ENCODE measurements at regions not wholly inside any gene's neighbourhood (a gene's known extent, or its start where the extent isn't known, plus 50 kb on each side); places are given as distances from the start of the nearest gene placed in this dataset.
"Not testable (repeated sequence)": the region's sequence is repeated elsewhere in the genome, so short reads cannot be mapped to it uniquely, and the experiment has no call there.

- DNase-seq = no peak
Measured at GRCh38 chr5:68114378-68115040, 101.0 kb upstream of the PIK3R1 start.

DNA sequence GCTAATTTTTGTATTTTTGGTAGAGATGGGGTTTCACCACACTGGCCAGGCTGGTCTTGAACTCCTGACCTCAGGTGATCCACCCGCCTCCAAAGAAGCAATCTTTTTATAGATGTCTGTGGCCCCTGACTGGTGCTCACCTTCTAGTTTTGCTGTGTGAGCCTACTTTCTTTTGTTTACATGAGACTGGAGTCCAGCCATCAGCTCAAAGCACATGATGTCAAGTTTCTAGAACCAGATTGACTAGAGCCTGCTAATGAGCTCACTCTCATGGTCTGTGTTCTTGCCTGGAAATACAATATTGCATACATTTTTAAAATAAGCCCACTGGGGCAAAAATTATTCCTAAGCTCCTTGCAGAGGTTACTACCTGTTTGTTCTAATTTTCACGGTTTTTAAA is 102.9 kb upstream of the PIK3R1 start:
- no peak for DNase-seq

- no peak for DNase-seq
Measured at GRCh38 chr5:68110894-68111293, 104.7 kb upstream of the PIK3R1 start.

- no peak for DNase-seq
Measured at GRCh38 chr5:68110264-68110663, 105.3 kb upstream of the PIK3R1 start.

DNA sequence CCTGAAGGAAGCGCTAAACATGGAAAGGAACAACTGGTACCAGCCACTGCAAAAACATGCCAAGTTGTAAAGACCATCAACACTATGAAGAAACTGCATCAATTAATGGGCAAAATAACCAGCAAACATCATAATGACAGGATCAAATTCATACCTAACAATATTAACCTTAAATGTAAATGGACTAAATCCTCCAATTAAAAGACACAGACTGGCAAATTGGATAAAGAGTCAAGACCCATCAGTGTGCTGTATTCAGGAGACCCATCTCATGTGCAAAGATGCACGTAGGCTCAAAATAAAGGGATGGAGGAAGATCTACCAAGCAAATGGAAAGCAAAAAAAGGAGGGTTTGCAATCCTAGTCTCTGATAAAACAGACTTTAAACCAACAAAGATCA is 111.3 kb upstream of the PIK3R1 start:
- DNase-seq = not testable (repeated sequence)

DNA sequence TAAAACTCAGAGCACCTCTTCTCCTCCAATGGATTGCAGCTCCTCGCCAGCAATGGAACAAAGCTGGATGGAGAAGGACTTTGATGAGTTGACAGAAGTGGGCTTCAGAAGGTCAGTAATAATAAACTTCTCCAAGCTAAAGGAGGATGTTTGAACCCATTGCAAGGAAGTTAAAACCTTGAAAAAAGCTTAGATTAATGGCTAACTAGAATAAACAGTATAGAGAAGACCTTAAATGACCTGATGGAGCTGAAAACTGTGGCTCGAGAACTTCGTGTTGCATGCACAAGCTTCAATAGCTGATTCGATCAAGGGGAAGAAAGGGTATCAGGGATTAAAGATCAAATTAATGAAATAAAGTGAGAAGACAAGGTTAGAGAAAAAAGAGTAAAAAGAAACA is 112.3 kb upstream of the PIK3R1 start:
- not testable (repeated sequence) for DNase-seq

DNA sequence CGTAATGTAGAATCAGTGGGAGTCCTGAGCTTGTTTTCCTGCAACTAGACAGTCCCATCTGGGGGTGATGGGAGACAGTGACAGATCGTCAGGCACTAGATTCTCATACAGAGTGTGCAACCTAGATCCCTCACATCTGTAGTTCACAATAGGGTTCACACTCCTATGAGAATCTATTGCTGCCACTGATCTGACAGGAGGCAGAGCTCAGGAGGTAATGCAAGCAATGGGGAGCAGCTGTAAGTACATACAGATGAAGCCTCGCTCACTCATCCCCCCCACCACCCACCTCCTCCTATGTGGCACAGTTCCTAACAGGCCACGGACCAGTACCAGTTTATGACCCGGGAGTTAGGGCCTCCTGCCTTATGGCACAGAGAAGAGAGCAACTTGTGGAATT is 116.2 kb upstream of the PIK3R1 start:
- no peak for DNase-seq

GRCh38 chr5:68093455-68094159 is 121.9 kb upstream of the PIK3R1 start:
- DNase-seq = no peak

DNA sequence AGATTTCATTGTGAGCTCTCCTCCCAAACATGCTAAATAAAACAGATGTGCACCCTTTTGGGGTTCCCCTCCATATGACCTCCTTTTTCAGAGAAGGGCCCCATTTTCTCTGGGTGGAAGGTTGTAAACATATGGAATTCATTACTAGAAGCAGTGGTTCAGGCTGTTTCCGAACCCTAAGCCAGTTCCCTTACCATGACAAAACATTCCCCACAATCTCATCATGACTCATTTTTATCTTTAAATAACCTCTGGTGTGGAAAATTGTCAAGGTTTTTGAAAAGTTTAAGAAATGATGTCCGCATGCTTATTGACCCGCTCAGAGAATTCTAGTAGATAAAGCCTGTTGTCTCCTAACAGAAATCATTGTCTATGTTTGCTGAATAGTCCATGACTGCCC is 127.3 kb upstream of the PIK3R1 start:
- DNase-seq = no peak

GRCh38 chr5:68087866-68088265 is 127.7 kb upstream of the PIK3R1 start:
- peak; percentile 14 for DNase-seq

DNA sequence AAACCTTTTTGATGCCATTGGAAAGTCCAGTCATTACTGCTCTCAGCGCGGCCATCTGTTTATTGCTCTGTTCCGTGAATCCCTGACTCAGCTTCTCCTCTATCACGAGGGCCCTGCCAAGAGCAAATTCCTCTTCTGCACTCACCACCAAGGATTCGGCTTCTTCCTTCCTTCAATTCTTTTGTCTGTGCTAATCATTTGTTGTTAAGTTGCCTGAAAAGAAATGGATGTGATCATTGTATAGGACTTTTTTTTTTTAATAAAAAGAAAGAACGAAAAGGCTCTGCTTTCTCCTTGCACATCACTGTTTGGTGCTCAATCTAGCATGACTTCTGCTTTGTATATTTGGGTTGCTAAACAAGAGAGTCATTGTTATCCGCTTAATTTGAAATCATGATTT is 128.7 kb upstream of the PIK3R1 start:
- no peak for DNase-seq

DNA sequence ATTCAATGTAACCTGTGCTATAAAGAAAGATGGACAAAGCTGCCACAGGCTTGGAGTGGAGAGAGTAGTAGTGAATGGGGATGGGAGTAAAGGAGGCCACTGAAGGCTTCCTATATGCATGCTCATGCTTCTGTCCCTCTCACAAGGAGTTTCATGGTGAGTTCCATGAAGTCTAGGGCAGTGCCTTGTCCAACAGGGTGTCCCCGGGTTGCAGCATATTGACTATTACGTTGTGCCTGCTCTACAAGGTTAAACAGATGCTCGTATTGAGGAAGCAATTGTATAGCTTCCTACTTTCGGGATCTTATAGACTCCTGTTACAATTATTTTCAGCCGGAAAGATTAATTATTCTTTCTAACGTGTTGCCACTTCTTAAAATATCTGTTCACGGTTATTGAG is 129.1 kb upstream of the PIK3R1 start:
- no peak for DNase-seq

- no peak for DNase-seq
Measured at GRCh38 chr5:68084396-68084795, 131.2 kb upstream of the PIK3R1 start.

DNA sequence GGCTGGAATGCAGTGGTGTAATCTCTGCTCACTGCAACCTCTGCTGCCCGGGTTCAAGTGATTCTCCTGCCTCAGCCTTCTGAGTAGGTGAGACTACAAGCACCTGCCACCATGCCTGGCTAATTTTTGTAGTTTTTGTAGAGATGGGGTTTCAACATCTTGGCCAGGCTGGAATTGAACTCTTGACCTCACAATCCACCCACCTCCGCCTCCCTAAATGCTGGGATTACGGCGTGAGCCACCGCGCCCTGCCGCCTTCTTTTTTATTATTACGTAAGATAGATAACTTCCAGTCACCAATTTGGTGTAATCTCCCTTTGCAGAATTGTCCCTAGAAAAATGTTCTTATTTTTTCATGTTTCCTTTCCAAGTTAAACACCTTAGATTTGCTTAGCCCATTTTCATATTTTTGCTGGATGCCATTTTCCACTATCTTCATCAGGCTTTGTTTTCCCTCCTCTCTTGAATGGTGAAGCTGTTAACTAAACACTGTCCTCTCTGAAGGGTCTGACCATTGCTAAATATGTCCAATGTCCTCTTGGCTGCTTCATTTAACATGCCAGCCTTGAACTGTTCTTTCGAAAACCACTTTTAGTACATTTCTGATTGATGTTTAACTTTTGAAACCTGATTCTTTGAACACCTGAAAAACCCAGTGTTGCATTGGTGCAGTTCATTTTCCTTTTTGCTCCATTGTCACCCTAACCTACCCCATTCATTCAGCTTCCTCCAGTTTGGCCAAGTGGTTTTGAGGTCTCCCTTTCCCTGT is 135.1 kb upstream of the PIK3R1 start:
- DNase-seq = no peak

GRCh38 chr5:68077349-68077894 is 138.1 kb upstream of the PIK3R1 start:
- DNase-seq = no peak

DNA sequence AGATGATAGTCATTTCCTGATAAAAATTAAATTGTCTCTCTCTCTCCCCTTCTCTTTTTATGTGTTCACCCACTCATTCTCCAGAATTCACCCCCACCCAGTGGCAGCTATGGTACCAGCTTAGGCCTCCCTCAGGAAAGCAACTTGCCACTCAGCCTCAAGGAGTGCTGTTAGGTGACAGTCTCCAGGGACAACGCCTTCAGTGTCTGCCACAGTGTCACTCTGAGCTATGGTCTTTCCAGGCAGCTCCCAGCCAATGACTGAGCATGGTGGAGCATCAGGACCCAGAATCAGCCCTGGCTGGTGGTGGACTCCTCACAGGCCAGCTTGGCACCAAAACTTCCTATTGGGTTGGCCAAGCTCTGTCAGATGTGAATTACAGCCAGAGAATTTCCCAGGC is 140.9 kb upstream of the PIK3R1 start:
- no peak for DNase-seq

DNA sequence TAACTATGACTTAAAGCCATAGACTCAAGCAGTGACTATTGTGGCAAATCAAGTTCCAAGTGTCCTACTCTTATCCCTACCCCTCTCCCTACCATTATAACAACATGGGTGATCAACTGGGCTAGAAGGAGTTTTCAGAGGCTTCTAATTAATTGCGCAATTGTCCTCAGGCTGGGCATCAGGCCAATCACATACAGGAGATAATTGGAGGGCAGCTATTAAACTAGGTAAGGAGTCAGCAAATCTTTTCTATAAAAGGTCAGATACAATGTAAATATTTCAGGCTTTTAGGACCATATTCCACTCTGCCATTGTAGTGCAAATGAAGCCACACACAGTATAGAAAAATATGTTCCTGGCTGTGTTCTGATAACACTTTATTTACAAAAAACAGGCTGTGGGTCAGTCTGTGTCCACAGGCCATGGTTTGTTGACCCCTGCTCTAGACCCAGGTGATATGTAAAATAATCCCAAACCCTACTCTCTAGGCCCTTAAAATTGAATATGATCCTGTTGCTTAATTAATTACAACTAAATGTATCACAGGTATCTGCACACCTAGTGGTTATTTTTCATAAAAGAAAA is 141.4 kb upstream of the PIK3R1 start:
- peak; percentile 49 for DNase-seq

- DNase-seq = no peak
Measured at GRCh38 chr5:68071736-68072135, 143.8 kb upstream of the PIK3R1 start.

DNA sequence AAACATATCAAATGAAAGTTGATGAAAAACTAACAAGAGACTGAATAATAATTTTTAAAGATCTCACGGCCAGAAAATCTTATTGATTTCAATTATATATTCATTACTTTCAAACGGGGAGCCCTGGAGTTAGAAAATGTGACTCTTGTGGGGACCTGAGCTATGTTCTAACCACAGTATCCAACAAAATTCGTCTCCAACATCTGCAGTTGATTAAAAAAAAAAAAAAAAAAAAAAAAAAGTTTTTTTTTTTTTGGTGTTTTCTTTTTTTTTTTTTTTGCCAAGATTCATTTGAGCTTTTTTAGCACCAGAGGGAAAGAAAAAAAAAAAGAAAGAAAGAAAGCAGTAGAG is 144.3 kb upstream of the PIK3R1 start:
- DNase-seq = no peak

DNA sequence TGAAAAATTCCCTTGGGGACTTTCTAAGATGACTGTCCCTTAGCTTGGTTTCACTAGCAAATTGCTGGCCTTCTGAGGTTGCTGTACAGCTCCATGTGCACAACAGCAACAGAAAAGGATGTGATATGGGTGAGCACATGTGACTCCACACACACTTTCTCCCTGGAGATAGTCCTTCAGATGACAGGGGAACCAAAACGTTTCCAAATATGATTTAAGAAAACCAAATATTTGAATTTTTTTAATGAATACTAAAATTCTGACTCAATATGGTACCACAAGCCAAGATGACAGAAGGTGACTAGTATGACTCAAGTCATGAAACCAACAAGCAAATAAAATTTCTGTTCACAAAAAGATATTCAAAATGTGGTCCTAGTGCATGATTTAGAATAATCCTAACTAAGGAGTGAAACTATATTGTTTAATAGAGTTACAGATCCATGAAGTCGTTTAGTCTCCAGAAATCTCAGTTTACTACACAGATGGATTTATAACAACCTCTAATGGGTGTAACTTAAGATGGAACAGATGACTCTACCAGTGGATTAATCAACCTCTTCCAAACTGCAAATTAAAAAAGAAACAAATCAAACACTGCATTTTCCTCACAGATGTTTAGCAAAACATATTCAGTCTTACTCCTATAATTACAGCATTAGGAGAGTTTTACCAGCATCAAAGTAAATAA is 144.8 kb upstream of the PIK3R1 start:
- no peak for DNase-seq

DNA sequence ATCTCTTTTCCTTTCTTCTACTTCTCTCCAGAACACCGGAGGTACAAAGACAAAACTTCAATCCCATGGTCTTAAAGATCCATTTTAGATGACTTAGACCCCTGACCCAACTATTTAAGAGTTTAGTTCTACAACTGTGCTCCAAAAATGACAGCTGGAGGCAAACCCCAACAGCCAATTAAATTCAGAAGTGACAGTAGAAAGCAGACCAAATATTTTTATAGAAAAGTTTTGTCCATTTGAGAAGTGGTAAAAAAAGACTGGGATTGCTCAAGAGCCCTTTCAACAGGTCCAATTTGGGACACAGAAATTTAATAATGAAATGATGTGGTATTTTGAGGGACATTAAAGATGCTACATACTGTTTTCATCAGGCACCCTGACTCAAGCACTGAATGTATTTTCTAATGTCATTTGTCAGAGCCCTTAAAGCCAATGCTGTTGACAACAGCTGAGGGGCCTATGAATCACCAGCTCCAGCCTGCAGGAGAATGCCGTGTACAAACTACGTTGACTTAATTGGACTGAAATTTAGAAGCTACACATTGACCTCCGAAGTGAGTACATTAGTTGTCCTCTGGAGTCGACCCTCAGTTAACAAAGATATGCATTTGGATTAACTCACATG is 147.5 kb upstream of the PIK3R1 start:
- DNase-seq = no peak

DNA sequence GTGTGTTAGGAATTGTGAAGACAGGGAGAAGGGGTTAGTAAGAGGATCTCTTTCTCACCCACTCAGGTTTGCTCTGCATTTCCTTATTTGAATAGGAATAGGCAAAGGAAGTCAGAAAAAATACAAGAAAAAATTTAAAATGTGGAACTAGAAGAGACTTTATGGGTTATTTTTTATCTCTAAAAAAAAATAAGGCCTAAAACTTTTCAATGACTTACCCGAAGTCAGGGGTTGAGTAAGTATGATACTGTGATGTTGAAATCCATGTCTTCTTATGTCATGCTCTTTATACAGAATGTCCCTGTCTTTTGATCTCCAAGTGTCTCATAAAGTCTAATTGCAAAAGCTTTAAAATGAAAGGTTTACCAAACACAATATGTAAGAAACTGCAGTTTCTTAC is 148.3 kb upstream of the PIK3R1 start:
- no peak for DNase-seq

Data from NCI-H2029 (cell line).